H1 (cell line): ENCODE measurements at regions not wholly inside any gene's neighbourhood (a gene's known extent, or its start where the extent isn't known, plus 50 kb on each side); places are given as distances from the start of the nearest gene placed in this dataset.

Experiments used
- CTCF ChIA-PET: fragments of 300-600 bp; sonication (Branson Sonifier 250); formaldehyde crosslinking; loops from one replicate; lab custom pipeline; 2021; ENCODE audit not compliant: partially characterized antibody; lab: Charles Lee
- POLR2A ChIA-PET: fragments of 300-600 bp; sonication (Branson Sonifier 250); formaldehyde crosslinking; loops from one replicate; lab custom pipeline; 2021; ENCODE audit warnings: inconsistent platforms; ENCODE audit not compliant: partially characterized antibody; lab: Charles Lee
- DNase-seq, 2 experiments: peaks; one replicate each; pipeline versions ENCODE4 v3.0.0 to v3.0.0-alpha.2; 2010 to 2022; ENCODE audit warnings: low spot score in 2 of 2, low read depth in 1 of 2, mixed read lengths in 1 of 2
- FAIRE-seq: peaks from 2 replicates; lab custom pipeline; 2011; peaks lifted over from hg19 to GRCh38; lab: Jason Lieb, UNC
- H2AFZ ChIP-seq: 2 replicates; pipeline ENCODE4 v1.8.1; 2012; ENCODE audit warnings: low read length, inconsistent platforms
- H2AK5ac ChIP-seq: 2 replicates; pipeline ENCODE4 v1.6.1; 2013; ENCODE audit warnings: low read depth, low read length
- H2BK120ac ChIP-seq: replicated peaks from 2 replicates; pipeline ENCODE3; 2013; ENCODE audit warnings: low read depth, low read length, inconsistent platforms
- H2BK12ac ChIP-seq: 2 replicates; pipeline ENCODE4 v1.6.1; 2013; ENCODE audit warnings: low read depth, low read length
- H2BK15ac ChIP-seq: 2 replicates; pipeline ENCODE4 v1.6.1; 2013; ENCODE audit warnings: low read length
- H2BK20ac ChIP-seq: 2 replicates; pipeline ENCODE4 v1.6.1; 2013; ENCODE audit warnings: low read length
- H2BK5ac ChIP-seq: 2 replicates; pipeline ENCODE4 v1.6.1; 2013; ENCODE audit warnings: low read depth, low read length
- H3K14ac ChIP-seq: 2 replicates; pipeline ENCODE4 v1.6.1; 2013; ENCODE audit warnings: inconsistent platforms; ENCODE audit not compliant: insufficient read length
- H3K18ac ChIP-seq: 2 replicates; pipeline ENCODE4 v1.6.1; 2013; ENCODE audit warnings: low read length; ENCODE audit errors: extremely low read depth
- H3K23ac ChIP-seq: 2 replicates; pipeline ENCODE4 v1.6.1; 2013; ENCODE audit warnings: inconsistent platforms; ENCODE audit not compliant: insufficient read length
- H3K23me2 ChIP-seq: 2 replicates; pipeline ENCODE4 v1.6.1; 2013; ENCODE audit warnings: low read depth, low read length
- H3K27ac ChIP-seq: 2 replicates; pipeline ENCODE4 v1.6.1; 2011; ENCODE audit warnings: low read depth, low read length, inconsistent platforms
- H3K27me3 ChIP-seq, 4 experiments: replicated peaks in 1 of 4; 1 replicate in 1 of 4; 2 replicates in 3 of 4; pipeline versions ENCODE4 v1.6.1 to v1.8.1; 2011 to 2013; ENCODE audit warnings: low read length in 3 of 4, mild to moderate bottlenecking in 3 of 4, inconsistent platforms in 2 of 4, mixed read lengths in 2 of 4, moderate library complexity in 1 of 4; ENCODE audit not compliant: control insufficient read depth in 3 of 4, insufficient read depth in 3 of 4; ENCODE audit errors: extremely low read depth in 1 of 4
- H3K36me3 ChIP-seq, 4 experiments: 2 replicates each; pipeline versions ENCODE4 v1.6.1 to v1.8.1; 2011 to 2013; ENCODE audit warnings: mild to moderate bottlenecking in 4 of 4, low read length in 3 of 4, moderate library complexity in 2 of 4, control low read depth in 1 of 4, inconsistent platforms in 1 of 4; ENCODE audit not compliant: insufficient read depth in 4 of 4, control insufficient read depth in 2 of 4
- H3K4ac ChIP-seq: replicated peaks from 2 replicates; pipeline ENCODE3; 2013; ENCODE audit warnings: low read length, low read depth, mixed read lengths, inconsistent platforms; ENCODE audit not compliant: insufficient read length
- H3K4me1 ChIP-seq, 4 experiments: replicated peaks in 1 of 4; 1 replicate in 1 of 4; 2 replicates in 3 of 4; pipeline versions ENCODE4 v1.6.1 to v1.8.1; 2011 to 2013; ENCODE audit warnings: low read length in 3 of 4, inconsistent platforms in 2 of 4, mixed read lengths in 1 of 4; ENCODE audit not compliant: insufficient read depth in 4 of 4, control insufficient read depth in 3 of 4
- H3K4me2 ChIP-seq, 2 experiments: 2 replicates each; pipeline versions ENCODE4 v1.6.1 to v1.8.1; 2011 to 2013; ENCODE audit warnings: low read depth in 2 of 2, low read length in 2 of 2, control low read depth in 1 of 2, inconsistent platforms in 1 of 2, mild to moderate bottlenecking in 1 of 2; ENCODE audit not compliant: insufficient read depth in 1 of 2
- H3K4me3 ChIP-seq, 4 experiments: fragments of 200-600, 300-600 bp in 1 of 4; sonication (generic), shearing (Covaris generic), sonication (Bioruptor Twin) in 1 of 4; 2 replicates each; pipeline versions ENCODE4 v1.5.1 to v1.8.1; 2011 to 2016; ENCODE audit warnings: low read length in 4 of 4, low read depth in 3 of 4, control low read depth in 2 of 4, inconsistent platforms in 2 of 4, mild to moderate bottlenecking in 2 of 4, mixed read lengths in 1 of 4, moderate library complexity in 1 of 4; ENCODE audit not compliant: insufficient read depth in 2 of 4; ENCODE audit errors: extremely low read depth in 1 of 4
- H3K56ac ChIP-seq: replicated peaks from 2 replicates; pipeline ENCODE3; 2013; ENCODE audit warnings: low read depth, mild to moderate bottlenecking, mixed read lengths, low read length, inconsistent platforms; ENCODE audit not compliant: insufficient read length
- H3K79me1 ChIP-seq: 2 replicates; pipeline ENCODE4 v1.6.1; 2013; ENCODE audit warnings: low read depth, low read length, control low read depth
- H3K79me2 ChIP-seq, 2 experiments: 2 replicates each; pipeline versions ENCODE4 v1.6.1 to v1.8.1; 2012 to 2013; ENCODE audit warnings: low read length in 2 of 2, mild to moderate bottlenecking in 2 of 2, inconsistent platforms in 1 of 2; ENCODE audit not compliant: insufficient read depth in 2 of 2, control insufficient read depth in 1 of 2
- H3K9ac ChIP-seq, 4 experiments: replicated peaks in 1 of 4; 1 replicate in 1 of 4; 2 replicates in 3 of 4; pipeline versions ENCODE4 v1.6.1 to v1.8.1; 2011 to 2013; ENCODE audit warnings: low read depth in 3 of 4, low read length in 3 of 4, control low read depth in 2 of 4, mild to moderate bottlenecking in 2 of 4, moderate library complexity in 2 of 4, inconsistent platforms in 1 of 4; ENCODE audit errors: extremely low read depth in 1 of 4
- H3K9me3 ChIP-seq, 2 experiments: 2 replicates each; pipeline versions ENCODE4 v1.6.1 to v1.8.1; 2012 to 2013; ENCODE audit warnings: mild to moderate bottlenecking in 2 of 2, moderate library complexity in 2 of 2, control low read depth in 1 of 2, inconsistent platforms in 1 of 2, low read depth in 1 of 2, low read length in 1 of 2, mixed read lengths in 1 of 2; ENCODE audit not compliant: insufficient read depth in 2 of 2
- H4K20me1 ChIP-seq, 2 experiments: replicated peaks in 1 of 2; 2 replicates each; pipeline versions ENCODE3 to v1.8.1; 2011 to 2013; ENCODE audit warnings: inconsistent platforms in 2 of 2, low read length in 2 of 2, mild to moderate bottlenecking in 1 of 2; ENCODE audit not compliant: insufficient read depth in 2 of 2, control insufficient read depth in 1 of 2
- H4K5ac ChIP-seq: 2 replicates; pipeline ENCODE4 v1.6.1; 2013; ENCODE audit warnings: low read length, low read depth, mixed read lengths, inconsistent platforms; ENCODE audit not compliant: insufficient read length
- H4K8ac ChIP-seq: 2 replicates; pipeline ENCODE4 v1.8.0; 2013; ENCODE audit warnings: mild to moderate bottlenecking, moderate library complexity, low read length, inconsistent platforms; ENCODE audit not compliant: insufficient read depth; ENCODE audit errors: extremely low read depth
- H4K91ac ChIP-seq: replicated peaks from 2 replicates; pipeline ENCODE3; 2013; ENCODE audit warnings: low read length, mixed read lengths, inconsistent platforms; ENCODE audit not compliant: insufficient read length
- KDM4A ChIP-seq: IDR thresholded peaks from one replicate; pipeline ENCODE4 v1.7.1; 2012; ENCODE audit warnings: low read depth, mild to moderate bottlenecking, moderate library complexity, low read length, inconsistent platforms; ENCODE audit not compliant: severe bottlenecking
- PHF8 ChIP-seq: fragments of 200-600 bp; sonication (generic); conservative IDR thresholded peaks from 2 replicates; pipeline ENCODE4 v1.7.1; 2012; ENCODE audit warnings: low read depth, mild to moderate bottlenecking, inconsistent platforms, low read length, moderate library complexity
- SP1 ChIP-seq: IDR thresholded peaks from 2 replicates; pipeline ENCODE4 v1.6.1; 2011; ENCODE audit warnings: low read depth, low read length
- SP2 ChIP-seq: IDR thresholded peaks from 2 replicates; pipeline ENCODE4 v1.6.1; 2012; ENCODE audit warnings: mild to moderate bottlenecking, low read length, inconsistent platforms
- TAF7 ChIP-seq: optimal IDR thresholded peaks from 2 replicates; pipeline ENCODE3; 2011; ENCODE audit warnings: low read depth, mild to moderate bottlenecking, inconsistent platforms, low read length, moderate library complexity, borderline replicate concordance
- YY1 ChIP-seq: IDR thresholded peaks from 2 replicates; pipeline ENCODE4 v1.6.1; 2011; ENCODE audit warnings: low read depth, mild to moderate bottlenecking, low read length
- WGBS, 2 experiments: shearing (Covaris generic) in 1 of 2; methylation state at CpG; one replicate each; pipeline versions ENCODE4 v1.1.6 to v1.1.7; 2013 to 2015; ENCODE audit warnings: low lambda C conversion rate in 2 of 2, mixed read lengths in 2 of 2, inconsistent platforms in 1 of 2, low coverage in 1 of 2, missing lambda C conversion rate in 1 of 2; ENCODE audit not compliant: insufficient replicate concordance in 2 of 2, insufficient coverage in 1 of 2, insufficient read length in 1 of 2; ENCODE audit errors: extremely low coverage in 1 of 2, missing lambda C conversion rate in 1 of 2; 5-methylcytosine and 5-hydroxymethylcytosine counted together

GRCh38 chr3:15918988-15919387 is 121.2 kb upstream of the ANKRD28 start:
- no peaks in the 10 kb centered on the region for H4K20me1 ChIP-seq
- DNase-seq (no peak), FAIRE-seq (no peak)
- no peak overlapping the region for H3K27ac ChIP-seq
- peaks cover 1 to 5% of the 10 kb centered on the region in 2 experiments; a peak in 2 of 4 replicates for H3K9me3 ChIP-seq
- H2BK5ac ChIP-seq = no peak overlapping the region
- H2BK20ac ChIP-seq = no peak overlapping the region
- no peak overlapping the region for H2BK15ac ChIP-seq
- no peaks in the 10 kb centered on the region for H3K79me1 ChIP-seq
- H3K4me3 ChIP-seq = no peak overlapping the region
- H3K4ac ChIP-seq = no peak overlapping the region
- ChIA-PET CTCF (no interaction called here), POLR2A (no interaction called here)
- H3K4me1 ChIP-seq = no peaks in the 10 kb centered on the region
- peaks cover 2% of the 10 kb centered on the region; the same call in 1 of the 2 replicates for H3K23me2 ChIP-seq
- H4K91ac ChIP-seq = no peak overlapping the region
- no peak overlapping the region for H2BK120ac ChIP-seq
- no peak overlapping the region for H3K14ac ChIP-seq
- TF ChIP-seq TAF7 = no peak
- TF ChIP-seq PHF8 = no peak
- TF ChIP-seq YY1 = no peak
- no peak for TF ChIP-seq SP2
- no peak for TF ChIP-seq SP1
- TF ChIP-seq KDM4A = no peak
- no peak overlapping the region for H3K18ac ChIP-seq
- H3K9ac ChIP-seq = no peak overlapping the region
- no peak overlapping the region for H4K8ac ChIP-seq
- H2AFZ ChIP-seq = no peak overlapping the region
- H4K5ac ChIP-seq = no peak overlapping the region
- H2BK12ac ChIP-seq = no peak overlapping the region
- no peak overlapping the region for H3K4me2 ChIP-seq
- H2AK5ac ChIP-seq = no peak overlapping the region
- H3K36me3 ChIP-seq = no peaks in the 10 kb centered on the region
- H3K56ac ChIP-seq = no peak overlapping the region
- no peak overlapping the region for H3K23ac ChIP-seq
- H3K79me2 ChIP-seq = no peaks in the 10 kb centered on the region
- WGBS, 2 experiments = 90% methylated on average over 5 of the region's 5 CpGs; no CpG with 5 or more reads in 1 of the 2 experiments
- H3K27me3 ChIP-seq = no peaks in the 10 kb centered on the region
